Common myeloid progenitor, CD34-positive (primary cell): ENCODE measurements at regions not wholly inside any gene's neighbourhood (a gene's known extent, or its start where the extent isn't known, plus 50 kb on each side); places are given as distances from the start of the nearest gene placed in this dataset.
A peak's percentile ranks its signal among the peaks of the same experiment; 100 is the strongest.
"Not testable (repeated sequence)": the region's sequence is repeated elsewhere in the genome, so short reads cannot be mapped to it uniquely, and the experiment has no call there.

ENCODE experiments used
- CTCF ChIA-PET: fragments of 350-600 bp; sonication (Branson Sonifier 250); formaldehyde crosslinking; loops from one replicate; lab custom pipeline; 2021; ENCODE audit warnings: antibody characterized with exemption; lab: Charles Lee
- POLR2A ChIA-PET: fragments of 350-600 bp; sonication (Branson Sonifier 250); formaldehyde crosslinking; loops from one replicate; lab custom pipeline; 2021; ENCODE audit warnings: antibody characterized with exemption; lab: Charles Lee
- DNase-seq, 3 donors: peaks; one replicate each; pipeline versions ENCODE4 v3.0.0 to v3.0.0-alpha.2; 2013
- H3K27ac ChIP-seq, 2 experiments: 1 replicate in 1 of 2; 2 replicates in 1 of 2; pipeline ENCODE4 v1.7.0; 2013; ENCODE audit warnings: inconsistent platforms in 2 of 2, low read length in 2 of 2, mild to moderate bottlenecking in 2 of 2, low read depth in 1 of 2, moderate library complexity in 1 of 2; ENCODE audit not compliant: severe bottlenecking in 2 of 2, insufficient read depth in 1 of 2, poor library complexity in 1 of 2
- H3K27me3 ChIP-seq, 5 experiments: replicated peaks in 2 of 5; 1 replicate in 3 of 5; 2 replicates in 2 of 5; pipeline versions ENCODE4 v1.6.1 to v1.7.0; 2013; ENCODE audit warnings: low read length in 4 of 5, mild to moderate bottlenecking in 2 of 5, moderate library complexity in 2 of 5, inconsistent platforms in 1 of 5; ENCODE audit not compliant: insufficient read depth in 5 of 5, control insufficient read depth in 4 of 5
- H3K36me3 ChIP-seq, 4 experiments: 1 replicate in 2 of 4; 2 replicates in 2 of 4; pipeline versions ENCODE4 v1.6.1 to v1.7.0; 2013; ENCODE audit warnings: low read length in 3 of 4, control low read depth in 1 of 4, mild to moderate bottlenecking in 1 of 4; ENCODE audit not compliant: control insufficient read depth in 4 of 4, insufficient read depth in 4 of 4
- H3K4me1 ChIP-seq, 4 experiments: 1 replicate in 3 of 4; 2 replicates in 1 of 4; pipeline versions ENCODE4 v1.6.1 to v1.7.1; 2013; ENCODE audit warnings: low read length in 3 of 4, mild to moderate bottlenecking in 3 of 4, control low read depth in 1 of 4, inconsistent platforms in 1 of 4, moderate library complexity in 1 of 4; ENCODE audit not compliant: control insufficient read depth in 4 of 4, insufficient read depth in 4 of 4; ENCODE audit errors: control extremely low read depth in 1 of 4
- H3K4me3 ChIP-seq, 7 experiments: 1 replicate in 4 of 7; 2 replicates in 3 of 7; pipeline versions ENCODE4 v1.5.1 to v1.7.0; 2013; ENCODE audit warnings: mild to moderate bottlenecking in 7 of 7, low read length in 6 of 7, moderate library complexity in 6 of 7, inconsistent platforms in 2 of 7, low read depth in 2 of 7, control low read depth in 1 of 7; ENCODE audit not compliant: insufficient read depth in 4 of 7, control insufficient read depth in 1 of 7; ENCODE audit errors: extremely low read depth in 1 of 7
- H3K9me3 ChIP-seq, 5 experiments: 1 replicate in 4 of 5; 2 replicates in 1 of 5; pipeline versions ENCODE4 v1.6.1 to v1.7.1; 2013; ENCODE audit warnings: low read length in 4 of 5, mild to moderate bottlenecking in 2 of 5, inconsistent platforms in 1 of 5, low read depth in 1 of 5, moderate library complexity in 1 of 5; ENCODE audit not compliant: control insufficient read depth in 4 of 5, insufficient read depth in 2 of 5; ENCODE audit errors: control extremely low read depth in 1 of 5
- WGBS: methylation state at CpG from one replicate; pipeline ENCODE4 v1.1.5; 2013; ENCODE audit not compliant: insufficient coverage; 5-methylcytosine and 5-hydroxymethylcytosine counted together

- 96% methylated on average over 8 of the region's 10 CpGs for WGBS
- H3K4me1 ChIP-seq: peaks cover 0 to 15% (median 6%) of the 10 kb centered on the region in 4 experiments
- CTCF ChIA-PET: interaction anchor here (1.6 to 3.1 kb wide), 2 partner anchors 10 to 11 kb away, joined by 5 to 19 read pairs; no protein-coding TSS in a partner anchor
- POLR2A ChIA-PET, DNase-seq, H3K36me3 ChIP-seq, H3K27me3 ChIP-seq, H3K4me3 ChIP-seq, H3K9me3 ChIP-seq, H3K27ac ChIP-seq: not testable (repeated sequence)
Observed at GRCh38 chr1:9445081-9445480, 94.2 kb upstream of the SLC25A33 start.

GRCh38 chr1:9447215-9447960 is 91.9 kb upstream of the SLC25A33 start:
- ChIA-PET POLR2A (no interaction called here), CTCF (interaction anchor here (1.2 to 3.1 kb wide), 2 partner anchors 9 to 84 kb away, joined by 3 to 19 read pairs; no protein-coding TSS in a partner anchor)

DNA sequence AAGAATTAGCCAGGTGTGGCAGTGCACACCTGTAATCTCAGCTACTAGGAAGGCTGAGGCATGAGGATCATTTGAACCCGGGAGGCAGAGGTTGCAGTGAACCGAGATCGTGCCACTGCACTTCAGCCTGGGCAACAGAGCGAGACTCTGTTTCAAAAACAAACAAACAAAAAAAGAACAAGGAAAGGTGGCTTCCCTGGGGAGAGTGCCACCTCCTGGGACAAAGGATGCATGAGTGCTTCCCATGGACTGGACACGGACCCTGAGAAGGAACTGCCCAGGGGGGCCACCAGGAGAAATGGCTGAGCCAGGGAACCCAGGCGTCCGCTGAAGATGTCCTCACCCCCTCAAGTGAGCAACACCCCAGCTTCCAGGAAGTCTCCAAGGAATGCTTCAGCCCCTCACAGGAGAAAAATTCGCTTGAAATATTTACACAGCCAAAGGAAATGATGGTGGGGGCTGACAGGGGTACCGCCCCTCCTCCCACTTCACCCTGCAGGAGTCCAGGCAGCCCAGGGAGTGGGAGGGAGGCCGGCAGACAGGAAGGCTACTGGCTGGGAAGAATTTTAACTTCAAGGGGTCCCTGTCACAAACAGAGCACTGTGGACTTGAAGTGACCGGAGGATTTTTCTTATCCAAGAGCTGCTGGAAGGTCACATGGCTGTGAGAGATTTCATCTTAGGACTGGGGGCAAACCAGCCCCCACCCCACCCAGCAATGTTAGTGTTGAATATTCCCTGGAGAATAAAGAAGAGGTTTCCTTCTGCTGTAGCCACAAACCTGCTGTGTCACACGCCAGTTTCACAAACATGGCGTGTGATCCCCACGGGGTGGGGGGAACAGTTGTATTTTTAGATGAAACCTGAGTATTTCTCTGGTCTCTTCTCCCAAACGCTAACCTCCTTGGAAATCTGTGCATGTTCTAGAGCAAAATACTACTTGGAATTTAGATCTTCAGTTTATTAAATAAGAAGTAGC is 90.8 kb upstream of the SLC25A33 start:
- ChIA-PET CTCF (interaction anchor here (0.9 to 3.1 kb wide), 4 partner anchors 8 to 43 kb away, joined by 3 to 19 read pairs (median 4); no protein-coding TSS in a partner anchor), POLR2A (no interaction called here)

More at GRCh38 chr1:9447215-9447960, 91.9 kb upstream of the SLC25A33 start:
- H3K36me3 ChIP-seq: no peaks in the 10 kb centered on the region
- no peak overlapping the region for H3K4me3 ChIP-seq
- no peaks in the 10 kb centered on the region for H3K9me3 ChIP-seq
- WGBS: 96% methylated on average over 16 of the region's 18 CpGs
- peaks cover 0 to 15% (median 6%) of the 10 kb centered on the region in 4 experiments for H3K4me1 ChIP-seq
- H3K27ac ChIP-seq: no peak overlapping the region
- peaks cover 0 to 2% (median 0%) of the 10 kb centered on the region in 5 experiments for H3K27me3 ChIP-seq
- no peak for DNase-seq

GRCh38 chr1:9449110-9449627 is 90.1 kb upstream of the SLC25A33 start:
- WGBS: 60% methylated on average over 5 of the region's 10 CpGs
- Histone ChIP-seq H3K9me3 (no peaks in the 10 kb centered on the region), H3K4me3 (no peak overlapping the region), H3K27me3 (peaks cover 0 to 2% (median 0%) of the 10 kb centered on the region in 5 experiments), H3K4me1 (peaks cover 0 to 15% (median 6%) of the 10 kb centered on the region in 4 experiments), H3K36me3 (no peaks in the 10 kb centered on the region), H3K27ac (no peak overlapping the region)
- no peak for DNase-seq
- CTCF ChIA-PET: interaction anchor here (0.9 to 2.1 kb wide), 5 partner anchors 21 to 187 kb away, joined by 3 to 5 read pairs (median 3); no protein-coding TSS in a partner anchor
- POLR2A ChIA-PET: no interaction called here

More for the DNA sequence above, 90.8 kb upstream of the SLC25A33 start:
- Histone ChIP-seq H3K4me1 (peaks cover 0 to 15% (median 6%) of the 10 kb centered on the region in 4 experiments), H3K9me3 (no peaks in the 10 kb centered on the region), H3K36me3 (no peaks in the 10 kb centered on the region), H3K27ac (no peak overlapping the region), H3K4me3 (no peak overlapping the region), H3K27me3 (peaks cover 0 to 2% (median 0%) of the 10 kb centered on the region in 5 experiments)
- peak in 2 of 3 donors; percentile 17 to 32 for DNase-seq
- whole genome bisulfite sequencing: 27% methylated on average over 2 of the region's 15 CpGs

DNA sequence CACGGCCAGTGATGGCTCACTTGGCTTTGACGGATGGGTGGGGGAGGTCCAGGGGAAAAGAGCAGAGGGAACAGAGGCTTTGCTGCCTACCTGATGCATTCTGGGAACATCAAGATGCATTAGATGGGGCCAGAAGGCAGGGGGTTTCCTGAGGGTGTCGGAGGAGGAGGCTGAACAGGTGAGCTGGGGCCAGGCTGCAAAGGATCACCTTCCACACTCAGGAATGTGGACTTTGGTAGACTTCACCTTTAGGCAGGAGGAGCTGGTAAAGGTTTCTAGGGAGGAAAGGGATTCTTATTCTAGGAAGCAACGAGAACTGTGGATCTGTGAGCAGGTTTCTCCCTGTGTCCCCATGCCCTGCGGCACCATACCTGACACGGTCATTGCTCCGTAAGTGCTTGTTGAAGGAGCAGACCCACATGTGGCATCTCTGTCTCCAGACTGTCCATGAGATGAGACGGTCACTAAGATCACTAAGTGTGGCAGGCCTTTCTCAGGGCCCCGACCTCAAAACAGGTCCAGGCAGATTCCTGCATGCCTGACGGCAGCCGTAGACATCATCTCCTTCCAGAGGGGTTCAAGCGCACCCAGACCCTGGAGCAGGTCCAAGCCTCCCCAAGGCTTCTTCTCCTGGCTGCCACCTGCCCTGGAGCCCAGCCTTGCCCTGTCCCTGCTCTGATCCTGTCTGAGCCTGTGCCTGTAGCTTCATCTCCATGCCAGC is 89.1 kb upstream of the SLC25A33 start:
- Histone ChIP-seq H3K9me3 (no peaks in the 10 kb centered on the region), H3K27ac (no peak overlapping the region), H3K36me3 (no peaks in the 10 kb centered on the region), H3K4me1 (peaks cover 0 to 15% (median 6%) of the 10 kb centered on the region in 4 experiments), H3K27me3 (peaks cover 0 to 2% (median 0%) of the 10 kb centered on the region in 5 experiments), H3K4me3 (no peak overlapping the region)
- CTCF ChIA-PET: interaction anchor here (1.1 to 2.1 kb wide), 4 partner anchors 41 to 188 kb away, joined by 3 to 8 read pairs (median 5); no protein-coding TSS in a partner anchor
- POLR2A ChIA-PET: no interaction called here
- 97% methylated on average over 11 of the region's 12 CpGs for WGBS
- no peak for DNase-seq

DNA sequence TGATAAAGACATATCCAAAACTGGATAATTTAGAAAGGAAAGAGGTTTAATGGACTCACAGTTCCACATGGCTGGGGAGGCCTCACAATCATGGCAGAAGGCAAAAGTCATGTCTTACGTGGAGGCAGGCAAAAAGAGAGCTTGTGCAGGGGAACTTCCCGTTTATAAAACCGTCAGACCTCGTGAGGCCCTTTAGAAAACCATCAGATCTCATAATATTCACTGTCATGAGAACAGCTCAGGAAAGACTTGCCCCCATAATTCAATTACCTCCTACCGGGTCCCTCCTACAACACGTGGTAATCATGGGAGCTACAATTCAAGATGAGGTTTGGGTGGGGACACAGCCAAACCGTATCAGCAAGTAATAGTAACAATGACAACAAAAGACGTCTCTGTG is 88.2 kb upstream of the SLC25A33 start:
- no peak overlapping the region for H3K4me3 ChIP-seq
- peaks cover 0 to 2% (median 0%) of the 10 kb centered on the region in 5 experiments for H3K27me3 ChIP-seq
- H3K4me1 ChIP-seq: peaks cover 0 to 15% (median 7%) of the 10 kb centered on the region in 4 experiments
- POLR2A ChIA-PET: no interaction called here
- no peak overlapping the region for H3K27ac ChIP-seq
- DNase-seq: peak in 2 of 3 donors; percentile 10 to 28
- no peaks in the 10 kb centered on the region for H3K9me3 ChIP-seq
- CTCF ChIA-PET: interaction anchor here (1.9 to 11.0 kb wide), 3 partner anchors 13 to 161 kb away, joined by 7 to 98 read pairs (median 8); partner anchors contain the start of gene SPSB1
- no peaks in the 10 kb centered on the region for H3K36me3 ChIP-seq
- 59% methylated on average over 7 of the region's 8 CpGs for WGBS
